GM12892 (cell line): ENCODE measurements at regions not wholly inside any gene's neighbourhood (a gene's known extent, or its start where the extent isn't known, plus 50 kb on each side); places are given as distances from the start of the nearest gene placed in this dataset.

Source experiments
- POLR2A ChIP-seq: IDR thresholded peaks from 2 replicates; pipeline ENCODE4 v1.6.1; 2011; ENCODE audit warnings: low read depth, low read length, control low read depth
- POLR2AphosphoS5 ChIP-seq: IDR thresholded peaks from 2 replicates; pipeline ENCODE4 v1.6.1; 2011; ENCODE audit warnings: low read depth, low read length, control low read depth
- TAF1 ChIP-seq: IDR thresholded peaks from 2 replicates; pipeline ENCODE4 v1.6.1; 2011; ENCODE audit warnings: low read depth, mild to moderate bottlenecking, control low read depth, low read length, borderline replicate concordance

DNA sequence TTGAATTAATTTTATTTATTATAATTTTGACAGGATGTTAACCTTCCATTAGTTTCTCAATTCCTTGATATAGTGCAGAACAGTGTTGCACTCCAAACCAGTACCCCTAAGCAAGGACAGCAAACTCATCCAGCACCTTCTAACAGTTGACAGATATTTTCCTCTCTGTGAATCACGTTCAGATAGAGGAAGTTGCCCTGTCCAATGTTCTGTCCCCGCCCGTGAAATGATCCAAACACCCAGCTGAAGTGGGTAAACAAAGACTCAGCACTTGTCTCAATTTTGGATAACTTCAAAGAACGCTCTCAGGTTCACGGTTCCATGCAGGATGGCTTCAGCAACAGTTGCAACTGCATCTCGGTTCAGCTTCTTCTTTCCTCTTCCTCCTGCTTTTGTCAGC is 1240.0 kb upstream of the ADGRL3 start:
- TF ChIP-seq POLR2A = no peak
- TF ChIP-seq TAF1 = no peak
- TF ChIP-seq POLR2AphosphoS5 = no peak
